WERI-Rb-1 (cell line): ENCODE measurements at regions not wholly inside any gene's neighbourhood (a gene's known extent, or its start where the extent isn't known, plus 50 kb on each side); places are given as distances from the start of the nearest gene placed in this dataset.
"Not testable (repeated sequence)": the region's sequence is repeated elsewhere in the genome, so short reads cannot be mapped to it uniquely, and the experiment has no call there.

Source experiments
- DNase-seq: peaks from one replicate; pipeline ENCODE4 v3.0.0-alpha.2; 2020
- H3K27ac ChIP-seq: fragments of 250-450 bp; sonication (Bioruptor Pico); 2 replicates; pipeline ENCODE4 v1.5.1; 2020; ENCODE audit warnings: mild to moderate bottlenecking, moderate library complexity
- H3K27me3 ChIP-seq: fragments of 250-450 bp; sonication (Bioruptor Pico); 2 replicates; pipeline ENCODE4 v1.5.1; 2021; ENCODE audit warnings: mild to moderate bottlenecking, low read depth, moderate library complexity; ENCODE audit not compliant: insufficient read depth, severe bottlenecking
- H3K36me3 ChIP-seq: fragments of 250-450 bp; sonication (Bioruptor Pico); 2 replicates; pipeline ENCODE4 v1.5.1; 2020; ENCODE audit warnings: mild to moderate bottlenecking, moderate library complexity
- H3K4me3 ChIP-seq: 2 replicates; pipeline ENCODE4 v1.5.1; 2011; ENCODE audit warnings: low read depth, mild to moderate bottlenecking, control low read depth, low read length
- H3K9me3 ChIP-seq: fragments of 250-450 bp; sonication (Bioruptor Pico); 2 replicates; pipeline ENCODE4 v1.5.1; 2021; ENCODE audit warnings: mild to moderate bottlenecking, moderate library complexity; ENCODE audit not compliant: severe bottlenecking
- CTCF ChIP-seq: IDR thresholded peaks from 2 replicates; pipeline ENCODE4 v1.5.1; 2011; ENCODE audit warnings: low read depth, mild to moderate bottlenecking, control low read depth, inconsistent platforms, low read length

- no peaks in the 10 kb centered on the region for H3K36me3 ChIP-seq
- H3K9me3 ChIP-seq, result no peaks in the 10 kb centered on the region
- no peak overlapping the region for H3K27ac ChIP-seq
- no peak for TF ChIP-seq CTCF
- no peak for DNase-seq
- H3K27me3 ChIP-seq, result no peaks in the 10 kb centered on the region
- H3K4me3 ChIP-seq, result no peak overlapping the region
Observed at GRCh38 chr12:86985298-86985697, 729.1 kb upstream of the MGAT4C start.

GRCh38 chr12:86970595-86970994, 714.4 kb upstream of the MGAT4C start:
- H3K9me3 ChIP-seq, H3K27ac ChIP-seq: not testable (repeated sequence)
- DNase-seq, result peak; percentile 7

GRCh38 chr12:86959766-86960458, 703.7 kb upstream of the MGAT4C start:
- H3K27me3 ChIP-seq, result no peaks in the 10 kb centered on the region
- TF ChIP-seq CTCF, result no peak
- H3K9me3 ChIP-seq, result no peaks in the 10 kb centered on the region
- H3K4me3 ChIP-seq, result no peak overlapping the region
- no peak for DNase-seq
- H3K27ac ChIP-seq, result no peak overlapping the region
- H3K36me3 ChIP-seq, result no peaks in the 10 kb centered on the region

More at GRCh38 chr12:86970595-86970994, 714.4 kb upstream of the MGAT4C start:
- not testable (repeated sequence) for H3K4me3 ChIP-seq, H3K36me3 ChIP-seq, H3K27me3 ChIP-seq

GRCh38 chr12:86950444-86950843, 694.3 kb upstream of the MGAT4C start:
- TF ChIP-seq CTCF, result no peak
- no peak overlapping the region for H3K4me3 ChIP-seq
- no peaks in the 10 kb centered on the region for H3K27me3 ChIP-seq
- no peak for DNase-seq
- no peaks in the 10 kb centered on the region for H3K9me3 ChIP-seq
- H3K36me3 ChIP-seq, result no peaks in the 10 kb centered on the region
- H3K27ac ChIP-seq, result no peak overlapping the region

GRCh38 chr12:86950043-86950442, 693.9 kb upstream of the MGAT4C start:
- DNase-seq, result no peak
- no peaks in the 10 kb centered on the region for H3K27me3 ChIP-seq
- TF ChIP-seq CTCF, result no peak

GRCh38 chr12:86948851-86949250, 692.7 kb upstream of the MGAT4C start:
- TF ChIP-seq CTCF, result no peak
- H3K4me3 ChIP-seq, result no peak overlapping the region
- DNase-seq, result no peak
- H3K36me3 ChIP-seq, result no peaks in the 10 kb centered on the region
- H3K27ac ChIP-seq, result no peak overlapping the region
- no peaks in the 10 kb centered on the region for H3K9me3 ChIP-seq
- H3K27me3 ChIP-seq, result no peaks in the 10 kb centered on the region

More at GRCh38 chr12:86950043-86950442, 693.9 kb upstream of the MGAT4C start:
- H3K4me3 ChIP-seq, result no peak overlapping the region
- H3K27ac ChIP-seq, result no peak overlapping the region
- no peaks in the 10 kb centered on the region for H3K9me3 ChIP-seq
- no peaks in the 10 kb centered on the region for H3K36me3 ChIP-seq
